Osteoblast (primary cell): ENCODE measurements at regions not wholly inside any gene's neighbourhood (a gene's known extent, or its start where the extent isn't known, plus 50 kb on each side); places are given as distances from the start of the nearest gene placed in this dataset.
A peak's percentile ranks its signal among the peaks of the same experiment; 100 is the strongest.

Source experiments
- DNase-seq: peaks from one replicate; pipeline ENCODE4 v3.0.0; 2011; ENCODE audit warnings: low spot score, mixed read lengths; ENCODE audit not compliant: insufficient read length; ENCODE audit errors: missing footprints
- H2AFZ ChIP-seq: 2 replicates; pipeline ENCODE4 v1.6.0; 2011; ENCODE audit warnings: mild to moderate bottlenecking, low read length
- H3K27ac ChIP-seq: 2 replicates; pipeline ENCODE4 v1.5.1; 2011; ENCODE audit warnings: mild to moderate bottlenecking, low read depth, low read length, moderate library complexity
- H3K27me3 ChIP-seq: 2 replicates; pipeline ENCODE4 v1.6.0; 2012; ENCODE audit warnings: mild to moderate bottlenecking, control low read depth, inconsistent platforms, low read length, moderate library complexity; ENCODE audit not compliant: insufficient read depth
- H3K36me3 ChIP-seq: 2 replicates; pipeline ENCODE4 v1.5.1; 2011; ENCODE audit warnings: mild to moderate bottlenecking, low read length, control low read depth, moderate library complexity; ENCODE audit not compliant: insufficient read depth
- H3K4me1 ChIP-seq: 2 replicates; pipeline ENCODE4 v1.5.1; 2011; ENCODE audit warnings: mild to moderate bottlenecking, low read length, control low read depth, moderate library complexity; ENCODE audit not compliant: insufficient read depth
- H3K4me2 ChIP-seq: 2 replicates; pipeline ENCODE4 v1.6.0; 2011; ENCODE audit warnings: mild to moderate bottlenecking, low read length; ENCODE audit not compliant: insufficient read depth
- H3K4me3 ChIP-seq: fragments of 200-600 bp; sonication (generic); 3 replicates; pipeline ENCODE4 v1.5.1; 2012; ENCODE audit warnings: mild to moderate bottlenecking, low read length, inconsistent platforms; ENCODE audit not compliant: insufficient read depth
- H3K79me2 ChIP-seq: 2 replicates; pipeline ENCODE4 v1.6.0; 2012; ENCODE audit warnings: mild to moderate bottlenecking, low read length, control low read depth, inconsistent platforms; ENCODE audit not compliant: insufficient read depth
- H3K9me3 ChIP-seq: 2 replicates; pipeline ENCODE4 v1.5.1; 2011; ENCODE audit warnings: low read depth, low read length, control low read depth
- H4K20me1 ChIP-seq: 2 replicates; pipeline ENCODE4 v1.6.0; 2012; ENCODE audit warnings: mild to moderate bottlenecking, low read length, control low read depth; ENCODE audit not compliant: insufficient read depth
- CTCF ChIP-seq: IDR thresholded peaks from 2 replicates; pipeline ENCODE4 v1.5.1; 2011; ENCODE audit warnings: mild to moderate bottlenecking, low read depth, low read length, moderate library complexity; ENCODE audit errors: extremely low read depth

- no peaks in the 10 kb centered on the region for H3K27me3 ChIP-seq
- no peak overlapping the region for H3K4me3 ChIP-seq
- peak; percentile 39 for DNase-seq
- no peak overlapping the region for H3K27ac ChIP-seq
- peaks cover 5% of the 10 kb centered on the region for H3K4me1 ChIP-seq
- no peaks in the 10 kb centered on the region for H3K9me3 ChIP-seq
- no peaks in the 10 kb centered on the region for H3K79me2 ChIP-seq
- no peak overlapping the region for H3K4me2 ChIP-seq
- no peaks in the 10 kb centered on the region for H3K36me3 ChIP-seq
- no peaks in the 10 kb centered on the region for H4K20me1 ChIP-seq
- TF ChIP-seq CTCF: no peak
- H2AFZ ChIP-seq: no peak overlapping the region
Observed at GRCh38 chr7:16038906-16039305, 352.4 kb upstream of the MEOX2 start.

GRCh38 chr7:16035392-16035791, 348.9 kb upstream of the MEOX2 start:
- no peak for TF ChIP-seq CTCF
- Histone ChIP-seq H3K4me3 (no peak overlapping the region), H3K9me3 (no peaks in the 10 kb centered on the region), H3K27ac (no peak overlapping the region), H3K27me3 (no peaks in the 10 kb centered on the region), H3K4me1 (peaks cover 5% of the 10 kb centered on the region), H3K4me2 (no peak overlapping the region), H3K79me2 (no peaks in the 10 kb centered on the region), H3K36me3 (no peaks in the 10 kb centered on the region), H2AFZ (no peak overlapping the region), H4K20me1 (no peaks in the 10 kb centered on the region)
- no peak for DNase-seq

GRCh38 chr7:16034866-16035265, 348.4 kb upstream of the MEOX2 start:
- H3K27me3 ChIP-seq: no peaks in the 10 kb centered on the region
- DNase-seq: no peak
- no peak overlapping the region for H3K4me2 ChIP-seq
- no peak for TF ChIP-seq CTCF
- H3K79me2 ChIP-seq: no peaks in the 10 kb centered on the region
- no peaks in the 10 kb centered on the region for H3K36me3 ChIP-seq
- H2AFZ ChIP-seq: no peak overlapping the region
- peaks cover 5% of the 10 kb centered on the region for H3K4me1 ChIP-seq
- no peaks in the 10 kb centered on the region for H3K9me3 ChIP-seq
- no peak overlapping the region for H3K27ac ChIP-seq
- H4K20me1 ChIP-seq: no peaks in the 10 kb centered on the region
- H3K4me3 ChIP-seq: no peak overlapping the region

GRCh38 chr7:16034353-16034752, 347.9 kb upstream of the MEOX2 start:
- H3K27me3 ChIP-seq: no peaks in the 10 kb centered on the region
- no peaks in the 10 kb centered on the region for H3K79me2 ChIP-seq
- no peak for DNase-seq
- peaks cover 5% of the 10 kb centered on the region for H3K4me1 ChIP-seq
- no peak overlapping the region for H3K27ac ChIP-seq
- H4K20me1 ChIP-seq: no peaks in the 10 kb centered on the region
- H3K36me3 ChIP-seq: no peaks in the 10 kb centered on the region
- H3K9me3 ChIP-seq: no peaks in the 10 kb centered on the region
- no peak overlapping the region for H3K4me2 ChIP-seq
- TF ChIP-seq CTCF: no peak
- no peak overlapping the region for H2AFZ ChIP-seq
- no peak overlapping the region for H3K4me3 ChIP-seq
